Esophagus (tissue), 2 donors: ENCODE measurements at regions not wholly inside any gene's neighbourhood (a gene's known extent, or its start where the extent isn't known, plus 50 kb on each side); places are given as distances from the start of the nearest gene placed in this dataset.
"Not testable (repeated sequence)": the region's sequence is repeated elsewhere in the genome, so short reads cannot be mapped to it uniquely, and the experiment has no call there.

Source experiments
- H3K27ac ChIP-seq, 2 donors: one replicate each; pipeline ENCODE4 v1.5.1; 2013; ENCODE audit warnings: low read depth in 2 of 2, mild to moderate bottlenecking in 2 of 2, inconsistent platforms in 1 of 2, low read length in 1 of 2, moderate library complexity in 1 of 2
- H3K27me3 ChIP-seq, 2 donors: one replicate each; pipeline ENCODE4 v1.6.1; 2013; ENCODE audit warnings: low read length in 2 of 2, control low read depth in 1 of 2, mild to moderate bottlenecking in 1 of 2; ENCODE audit not compliant: insufficient read depth in 2 of 2, control insufficient read depth in 1 of 2
- H3K36me3 ChIP-seq, 2 donors: one replicate each; pipeline ENCODE4 v1.6.1; 2013; ENCODE audit warnings: low read length in 1 of 2; ENCODE audit not compliant: control insufficient read depth in 2 of 2, insufficient read depth in 2 of 2
- H3K4me1 ChIP-seq, 2 donors: one replicate each; pipeline ENCODE4 v1.6.1; 2013; ENCODE audit warnings: low read length in 1 of 2; ENCODE audit not compliant: control insufficient read depth in 2 of 2, insufficient read depth in 2 of 2
- H3K4me3 ChIP-seq, 2 donors: one replicate each; pipeline ENCODE4 v1.5.1; 2013; ENCODE audit warnings: low read length in 2 of 2, mild to moderate bottlenecking in 2 of 2, low read depth in 1 of 2, moderate library complexity in 1 of 2
- H3K9me3 ChIP-seq, 2 donors: one replicate each; pipeline ENCODE4 v1.6.1; 2013; ENCODE audit warnings: mild to moderate bottlenecking in 2 of 2, low read depth in 1 of 2, low read length in 1 of 2, moderate library complexity in 1 of 2; ENCODE audit not compliant: control insufficient read depth in 2 of 2, insufficient read depth in 1 of 2
- WGBS, 2 donors: extraction: QIAGEN DNeasy Blood & Tissue Kit; methylation state at CpG; one replicate each; pipeline ENCODE4 v1.1.7; 2013; 5-methylcytosine and 5-hydroxymethylcytosine counted together
- donor health status: healthy with polysubstance abuse.
- donor health status: Bipolar disorder and iron deficiency.

DNA sequence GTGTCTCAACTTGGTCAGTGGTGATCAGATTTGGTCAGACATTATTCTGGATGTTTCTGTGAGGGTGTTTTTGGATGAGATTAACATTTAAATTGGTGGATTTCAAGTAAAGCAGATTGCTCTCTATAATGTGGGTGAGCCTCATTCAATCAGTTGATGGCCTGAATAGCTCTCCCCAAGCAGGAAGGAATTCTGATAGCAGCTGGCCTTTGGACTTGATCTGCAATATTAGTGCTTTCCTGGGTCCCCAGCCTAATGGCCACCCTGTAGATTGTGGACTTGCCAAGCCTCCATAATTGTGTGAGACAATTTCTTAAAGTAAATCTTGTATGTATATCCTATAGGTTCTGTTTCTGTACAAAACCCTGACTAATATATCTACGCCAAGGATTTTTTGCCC lies 153.9 kb upstream of the TBL1XR1 start:
- WGBS, 2 donors: 63 to 78% methylated on average over 1 of the region's 1 CpG
- H3K36me3 ChIP-seq: no peaks in the 10 kb centered on the region
- H3K4me3 ChIP-seq: no peak overlapping the region
- H3K27ac ChIP-seq: no peak overlapping the region
- H3K27me3 ChIP-seq: no peaks in the 10 kb centered on the region
- no peaks in the 10 kb centered on the region for H3K9me3 ChIP-seq
- no peaks in the 10 kb centered on the region for H3K4me1 ChIP-seq

DNA sequence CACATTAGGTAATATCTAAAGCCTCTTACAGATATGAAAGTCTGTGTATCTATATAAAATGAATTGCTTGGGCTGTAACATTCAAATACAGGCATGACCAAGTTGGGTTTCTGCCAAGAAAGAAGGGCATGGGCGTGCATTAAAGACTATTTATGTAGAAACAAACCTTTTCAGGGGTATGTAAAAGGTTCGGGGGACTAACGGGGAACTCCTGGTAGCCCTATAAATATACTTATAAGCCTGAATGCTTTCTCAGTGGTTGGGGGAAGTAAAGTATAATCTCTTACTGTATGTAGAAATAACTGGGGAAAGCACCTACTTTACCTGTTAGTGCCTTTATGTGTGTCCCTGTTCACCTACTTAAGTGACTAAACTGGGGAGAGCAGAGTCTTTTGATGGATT lies 154.5 kb upstream of the TBL1XR1 start:
- Histone ChIP-seq H3K36me3 (no peaks in the 10 kb centered on the region), H3K27me3 (no peaks in the 10 kb centered on the region), H3K4me1 (no peaks in the 10 kb centered on the region), H3K27ac (no peak overlapping the region), H3K9me3 (no peaks in the 10 kb centered on the region), H3K4me3 (no peak overlapping the region)
- 67% methylated on average over 3 of the region's 3 CpGs for WGBS, 2 donors

DNA sequence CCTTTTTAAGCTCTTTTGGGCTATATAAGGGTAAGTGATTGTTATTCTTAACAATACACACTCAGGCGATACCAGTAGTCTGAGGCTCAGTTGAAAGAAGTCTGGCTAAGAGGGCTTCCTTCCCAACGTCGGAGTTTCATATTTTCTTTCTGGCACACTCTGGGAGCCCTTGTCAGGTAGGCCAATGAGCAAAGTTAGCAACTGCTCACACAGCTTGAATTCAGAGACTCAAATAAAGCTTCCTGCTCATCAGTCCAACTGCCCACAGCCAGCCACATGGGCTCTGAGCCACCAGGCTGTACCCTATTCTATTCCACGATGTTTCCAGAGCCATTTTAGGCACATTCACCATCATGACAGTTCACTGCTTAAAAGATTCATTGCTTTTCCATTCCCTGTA lies 155.1 kb upstream of the TBL1XR1 start:
- Histone ChIP-seq H3K36me3 (no peaks in the 10 kb centered on the region), H3K27ac (no peak overlapping the region), H3K4me1 (no peaks in the 10 kb centered on the region), H3K27me3 (no peaks in the 10 kb centered on the region), H3K9me3 (no peaks in the 10 kb centered on the region), H3K4me3 (no peak overlapping the region)
- 74 to 76% methylated on average over 4 of the region's 4 CpGs for WGBS, 2 donors

DNA sequence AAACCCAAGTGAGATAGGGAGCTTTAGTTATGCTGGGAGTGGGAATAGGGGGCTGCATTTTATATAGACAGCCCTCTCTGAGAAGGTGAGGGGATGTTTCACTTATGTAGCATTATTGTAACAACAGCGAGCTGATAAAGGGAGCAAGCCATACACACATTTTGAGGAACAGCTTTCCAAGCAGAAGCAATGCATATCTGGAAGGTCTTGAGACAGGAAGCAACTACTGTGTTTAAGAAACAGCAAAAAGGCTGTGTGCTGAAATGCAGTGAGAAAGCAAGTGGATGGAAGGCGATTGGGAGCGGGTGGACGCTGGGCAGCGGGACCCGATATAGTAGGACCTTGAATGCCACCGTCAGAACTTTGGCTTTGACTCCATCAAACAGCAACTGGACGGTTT lies 155.9 kb upstream of the TBL1XR1 start:
- H3K9me3 ChIP-seq: no peaks in the 10 kb centered on the region
- no peak overlapping the region for H3K4me3 ChIP-seq
- peaks cover 0 to under 1% of the 10 kb centered on the region in 2 donors for H3K4me1 ChIP-seq
- WGBS, 2 donors: 80 to 93% methylated on average over 8 of the region's 8 CpGs
- H3K27ac ChIP-seq: no peak overlapping the region
- no peaks in the 10 kb centered on the region for H3K27me3 ChIP-seq
- H3K36me3 ChIP-seq: no peaks in the 10 kb centered on the region

DNA sequence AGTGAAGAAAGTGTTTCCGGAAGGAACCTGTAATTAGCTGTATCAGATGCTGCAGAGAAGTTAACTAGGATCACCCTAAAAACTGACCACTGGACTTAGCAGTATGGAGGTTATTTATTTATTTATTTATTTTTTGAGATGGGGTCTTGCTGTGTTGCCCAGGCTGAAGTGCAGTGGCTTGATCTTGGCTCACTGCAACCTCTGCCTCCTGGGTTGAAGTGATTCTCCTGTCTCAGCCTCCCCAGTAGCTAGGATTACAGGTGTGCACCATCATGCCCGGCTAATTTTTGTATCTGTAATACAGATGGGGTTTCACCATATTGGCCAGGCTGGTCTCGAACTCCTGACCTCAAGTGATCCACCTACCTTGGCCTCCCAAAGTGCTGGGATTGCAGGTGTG lies 156.6 kb upstream of the TBL1XR1 start:
- not testable (repeated sequence) for H3K4me1 ChIP-seq, H3K27me3 ChIP-seq, H3K36me3 ChIP-seq, H3K9me3 ChIP-seq, H3K4me3 ChIP-seq, H3K27ac ChIP-seq
- WGBS, 2 donors: 98 to 100% methylated on average over 3 of the region's 3 CpGs

DNA sequence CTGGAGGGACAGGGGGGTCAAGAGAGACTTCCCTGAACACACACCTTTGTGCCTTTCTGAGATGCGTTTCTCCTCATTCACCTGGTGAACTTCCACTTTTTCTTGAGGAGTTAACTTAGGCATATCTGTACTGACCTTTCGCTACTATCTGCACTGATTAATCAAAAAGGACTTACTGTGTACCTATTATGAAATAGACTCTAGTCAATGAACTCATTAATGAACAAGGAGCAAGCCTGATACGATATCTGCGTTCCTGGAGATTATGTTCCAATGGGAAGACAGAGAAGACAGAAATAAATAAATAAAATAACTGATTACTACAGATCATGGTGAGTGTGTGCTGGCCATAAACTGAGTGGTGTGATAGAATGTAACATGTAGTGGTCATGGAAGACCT lies 157.2 kb upstream of the TBL1XR1 start:
- WGBS, 2 donors: 81 to 87% methylated on average over 4 of the region's 4 CpGs
- H3K4me1 ChIP-seq: peaks cover 5 to 9% of the 10 kb centered on the region in 2 donors
- no peaks in the 10 kb centered on the region for H3K27me3 ChIP-seq
- H3K27ac ChIP-seq: no peak overlapping the region
- no peaks in the 10 kb centered on the region for H3K9me3 ChIP-seq
- no peaks in the 10 kb centered on the region for H3K36me3 ChIP-seq
- H3K4me3 ChIP-seq: no peak overlapping the region

DNA sequence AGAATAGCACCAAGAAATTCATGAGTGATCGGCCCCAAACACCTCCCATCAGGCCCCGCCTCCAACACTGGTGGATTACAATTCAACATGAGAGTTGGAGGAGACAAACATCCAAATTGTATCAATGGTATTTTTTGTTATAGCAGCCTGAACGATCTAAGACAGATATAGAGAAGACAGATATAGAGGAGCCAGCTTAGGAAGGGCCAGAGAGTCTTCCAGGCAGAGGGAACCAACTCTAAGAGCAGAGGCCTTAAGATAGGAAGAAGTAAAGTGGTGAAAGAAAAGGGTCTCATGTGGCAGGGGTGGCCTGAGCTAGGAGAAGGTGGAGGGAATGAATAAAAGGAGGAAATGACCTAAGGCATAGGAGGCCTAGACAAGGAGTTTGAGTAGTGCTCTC lies 158.8 kb upstream of the TBL1XR1 start:
- H3K9me3 ChIP-seq: no peaks in the 10 kb centered on the region
- H3K4me1 ChIP-seq: peaks cover 5 to 11% of the 10 kb centered on the region in 2 donors
- H3K27ac ChIP-seq: no peak overlapping the region
- H3K36me3 ChIP-seq: no peaks in the 10 kb centered on the region
- H3K27me3 ChIP-seq: no peaks in the 10 kb centered on the region
- WGBS, 2 donors: 92 to 95% methylated on average over 3 of the region's 3 CpGs
- H3K4me3 ChIP-seq: no peak overlapping the region

DNA sequence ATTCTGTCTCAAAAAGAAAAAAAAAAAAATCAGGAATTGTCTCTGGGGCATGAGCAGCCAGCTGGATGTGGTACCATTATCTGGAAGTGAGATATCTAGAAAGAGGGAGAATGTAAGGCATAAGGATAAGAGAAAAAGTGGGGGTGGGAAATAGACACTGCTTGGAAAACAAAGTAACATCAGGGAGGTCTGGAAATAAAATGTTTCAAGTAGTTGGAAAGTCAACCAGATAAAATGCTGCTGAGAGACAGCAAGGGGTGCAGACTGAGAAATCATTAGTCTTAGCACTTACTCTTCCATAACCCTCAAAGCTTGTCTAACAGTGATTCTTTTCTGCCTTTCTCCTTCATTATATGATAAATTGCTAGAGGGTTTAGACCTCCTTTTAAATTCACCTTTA lies 159.7 kb upstream of the TBL1XR1 start:
- Histone ChIP-seq H3K36me3 (no peaks in the 10 kb centered on the region), H3K27me3 (no peaks in the 10 kb centered on the region), H3K9me3 (no peaks in the 10 kb centered on the region), H3K27ac (peak overlapping the region; percentile 65 to 87), H3K4me3 (no peak overlapping the region), H3K4me1 (peaks cover 5 to 13% of the 10 kb centered on the region in 2 donors)

DNA sequence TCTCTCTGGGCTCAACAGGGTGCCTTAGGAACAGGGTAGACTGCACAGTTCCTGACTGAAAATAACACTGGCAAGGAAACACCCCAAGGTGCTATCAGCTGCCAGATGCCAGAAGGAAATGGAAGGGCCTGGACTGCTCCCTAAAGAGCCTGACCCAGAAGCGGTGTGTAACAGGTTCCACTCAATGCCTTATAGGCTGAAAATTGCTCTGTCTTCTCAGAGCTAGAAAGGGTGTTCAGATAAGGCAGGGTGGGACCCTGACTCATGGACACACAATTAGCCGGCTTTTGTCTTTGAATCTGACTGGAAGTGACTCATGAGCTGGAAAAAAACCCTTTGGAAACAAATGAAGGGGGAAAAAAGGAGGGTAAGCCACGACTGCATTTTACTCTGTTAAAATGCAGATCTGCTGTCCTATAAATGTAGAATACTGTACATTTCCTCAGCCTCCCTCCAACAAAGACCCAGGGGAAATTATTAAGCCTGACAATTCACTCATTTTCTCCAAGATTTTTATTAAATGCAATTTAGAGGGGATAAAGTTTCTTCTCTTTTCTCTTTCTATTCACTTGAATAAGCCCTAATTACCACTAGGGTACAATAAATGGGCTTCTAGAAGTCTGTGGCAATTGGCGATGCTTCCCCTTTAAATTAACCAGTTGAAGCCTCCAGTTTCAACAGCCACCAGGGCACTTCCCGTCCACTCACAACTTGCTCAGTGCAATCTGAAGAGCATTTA lies 160.2 kb upstream of the TBL1XR1 start:
- Histone ChIP-seq H3K9me3 (no peaks in the 10 kb centered on the region), H3K4me1 (peaks cover 5 to 13% of the 10 kb centered on the region in 2 donors), H3K27me3 (no peaks in the 10 kb centered on the region), H3K4me3 (no peak overlapping the region), H3K27ac (peak overlapping the region; percentile 93 to 95), H3K36me3 (no peaks in the 10 kb centered on the region)
- 14 to 19% methylated on average over 5 of the region's 5 CpGs for WGBS, 2 donors
